ENCODE measurements at regions not wholly inside any gene's neighbourhood (a gene's known extent, or its start where the extent isn't known, plus 50 kb on each side); places are given as distances from the start of the nearest gene placed in this dataset.
"Not testable (repeated sequence)": the region's sequence is repeated elsewhere in the genome, so short reads cannot be mapped to it uniquely, and the experiment has no call there.

DNA sequence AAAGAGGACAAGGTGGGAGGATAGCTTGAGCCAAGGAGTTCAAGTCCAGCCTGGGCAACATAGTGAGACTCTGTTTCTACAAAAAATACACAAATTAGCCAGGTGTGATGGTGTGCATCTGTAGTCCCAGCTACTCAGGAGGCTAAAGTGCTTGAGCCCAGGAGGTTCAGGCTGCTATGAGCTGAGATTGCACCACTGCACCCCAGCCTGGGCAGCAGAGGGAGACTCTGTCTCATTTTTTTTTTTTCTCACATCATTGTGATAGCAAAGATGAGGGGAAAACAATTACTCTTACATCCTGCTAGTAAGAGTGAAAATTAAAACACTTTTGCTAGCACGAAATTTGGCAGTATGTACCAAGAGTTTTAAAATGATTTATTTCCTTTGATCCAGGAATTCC is 463.7 kb downstream of the TMEM135 start:
- Mint-ChIP-seq H3K9me3 (peaks cover 3% of the 10 kb centered on the region), H3K36me3 (no peaks in the 10 kb centered on the region), H3K4me1 (no peaks in the 10 kb centered on the region)

GRCh38 chr11:87494936-87495335 is 457.2 kb downstream of the TMEM135 start:
- not testable (repeated sequence) for H3K9me3 Mint-ChIP-seq, H3K4me1 Mint-ChIP-seq

More for the DNA sequence above, 463.7 kb downstream of the TMEM135 start:
- H3K4me3 Mint-ChIP-seq = no peak overlapping the region
- DNase-seq (ENCODE audit: low spot score in 2 of 2) (no peak), ATAC-seq (no peak)
- no peak overlapping the region for H3K27ac Mint-ChIP-seq

GRCh38 chr11:87494026-87494425 is 456.3 kb downstream of the TMEM135 start:
- not testable (repeated sequence) for H3K4me1 Mint-ChIP-seq; H3K36me3 Mint-ChIP-seq; H3K9me3 Mint-ChIP-seq; ATAC-seq; DNase-seq (ENCODE audit: low spot score in 2 of 2); H3K27ac Mint-ChIP-seq; H3K4me3 Mint-ChIP-seq

More at GRCh38 chr11:87494936-87495335, 457.2 kb downstream of the TMEM135 start:
- DNase-seq (ENCODE audit: low spot score in 2 of 2); H3K27ac Mint-ChIP-seq; H3K36me3 Mint-ChIP-seq; ATAC-seq; H3K4me3 Mint-ChIP-seq: not testable (repeated sequence)

GRCh38 chr11:87493516-87493915 is 455.8 kb downstream of the TMEM135 start:
- H3K36me3 Mint-ChIP-seq = no peaks in the 10 kb centered on the region

DNA sequence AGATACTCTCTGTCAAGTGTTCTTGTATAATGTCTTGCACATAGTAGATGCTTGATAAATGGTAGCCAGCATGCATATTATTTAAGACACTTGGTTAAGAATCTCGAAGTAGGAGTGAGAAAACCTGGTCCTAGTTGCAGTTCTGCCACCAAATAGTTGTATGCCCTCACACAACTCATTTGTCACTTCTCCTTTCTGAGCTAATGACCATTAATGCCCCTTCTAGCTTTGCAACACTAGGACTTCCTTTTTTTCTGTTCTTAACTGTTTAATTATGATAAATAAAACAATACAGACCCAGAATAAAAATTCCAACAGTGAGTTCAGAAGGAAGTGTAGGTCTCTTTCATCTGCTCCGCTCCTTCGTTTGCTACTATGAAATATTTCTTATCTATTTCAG is 453.6 kb downstream of the TMEM135 start:
- H3K4me3 Mint-ChIP-seq = no peak overlapping the region
- ATAC-seq (no peak), DNase-seq (ENCODE audit: low spot score in 2 of 2) (no peak)
- no peak overlapping the region for H3K27ac Mint-ChIP-seq
- no peaks in the 10 kb centered on the region for H3K4me1 Mint-ChIP-seq
- H3K9me3 Mint-ChIP-seq = peaks cover 3% of the 10 kb centered on the region
- H3K36me3 Mint-ChIP-seq = no peaks in the 10 kb centered on the region

More at GRCh38 chr11:87493516-87493915, 455.8 kb downstream of the TMEM135 start:
- no peak overlapping the region for H3K27ac Mint-ChIP-seq
- ATAC-seq (no peak), DNase-seq (ENCODE audit: low spot score in 2 of 2) (no peak)
- no peaks in the 10 kb centered on the region for H3K4me1 Mint-ChIP-seq
- peaks cover 3% of the 10 kb centered on the region for H3K9me3 Mint-ChIP-seq
- H3K4me3 Mint-ChIP-seq = no peak overlapping the region

DNA sequence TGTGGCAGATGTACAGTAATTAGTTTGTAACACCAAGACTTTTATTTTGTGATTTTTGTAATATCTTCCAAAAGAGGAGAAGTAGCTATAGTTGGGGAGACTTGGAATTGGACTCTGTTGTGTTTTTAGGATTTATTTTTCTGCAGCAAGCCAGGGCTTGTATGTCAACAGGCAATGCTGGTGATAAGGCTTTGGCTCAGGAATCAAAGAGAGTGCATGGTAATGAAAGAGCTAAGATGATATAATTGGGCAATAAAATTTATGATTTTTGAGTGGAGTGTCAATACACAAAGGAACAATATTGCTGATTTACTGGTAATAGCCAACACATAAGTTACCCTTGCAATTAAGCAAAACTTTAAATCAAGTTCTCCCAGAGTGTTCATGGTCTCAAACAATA is 452.9 kb downstream of the TMEM135 start:
- no peaks in the 10 kb centered on the region for H3K4me1 Mint-ChIP-seq
- H3K36me3 Mint-ChIP-seq = no peaks in the 10 kb centered on the region
- no peak overlapping the region for H3K27ac Mint-ChIP-seq
- peaks cover 3% of the 10 kb centered on the region for H3K9me3 Mint-ChIP-seq
- H3K4me3 Mint-ChIP-seq = no peak overlapping the region
- DNase-seq (ENCODE audit: low spot score in 2 of 2) (no peak), ATAC-seq (no peak)

DNA sequence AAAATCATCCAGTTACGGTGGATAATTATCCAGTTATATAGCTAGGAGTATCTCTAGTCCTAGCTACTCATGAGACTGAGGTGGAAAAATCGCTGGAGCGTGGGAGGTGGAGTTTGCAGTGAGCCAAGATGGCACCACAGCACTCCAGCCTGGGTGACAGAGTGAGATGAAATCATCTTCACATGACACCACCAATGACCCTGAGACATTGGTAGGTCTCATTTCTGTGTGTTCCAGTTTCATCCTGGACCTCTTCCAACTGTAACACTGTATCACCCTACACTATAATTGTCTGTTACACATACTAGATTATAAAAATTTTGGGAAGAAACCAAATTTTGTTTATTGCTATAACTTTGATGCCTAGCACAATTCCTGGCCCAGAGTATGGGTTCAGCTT is 446.8 kb downstream of the TMEM135 start:
- Mint-ChIP-seq H3K36me3 (no peaks in the 10 kb centered on the region), H3K4me3 (no peak overlapping the region), H3K27ac (no peak overlapping the region), H3K9me3 (no peaks in the 10 kb centered on the region), H3K4me1 (no peaks in the 10 kb centered on the region)
- no peak for DNase-seq (ENCODE audit: low spot score in 2 of 2)
- no peak for ATAC-seq

- DNase-seq (ENCODE audit: low spot score in 2 of 2) (no peak), ATAC-seq (no peak)
- peaks cover 4% of the 10 kb centered on the region for H3K9me3 Mint-ChIP-seq
- no peak overlapping the region for H3K4me3 Mint-ChIP-seq
- H3K27ac Mint-ChIP-seq = no peak overlapping the region
- no peaks in the 10 kb centered on the region for H3K36me3 Mint-ChIP-seq
- H3K4me1 Mint-ChIP-seq = no peaks in the 10 kb centered on the region
Observed at GRCh38 chr11:87477321-87477720, 439.6 kb downstream of the TMEM135 start.

DNA sequence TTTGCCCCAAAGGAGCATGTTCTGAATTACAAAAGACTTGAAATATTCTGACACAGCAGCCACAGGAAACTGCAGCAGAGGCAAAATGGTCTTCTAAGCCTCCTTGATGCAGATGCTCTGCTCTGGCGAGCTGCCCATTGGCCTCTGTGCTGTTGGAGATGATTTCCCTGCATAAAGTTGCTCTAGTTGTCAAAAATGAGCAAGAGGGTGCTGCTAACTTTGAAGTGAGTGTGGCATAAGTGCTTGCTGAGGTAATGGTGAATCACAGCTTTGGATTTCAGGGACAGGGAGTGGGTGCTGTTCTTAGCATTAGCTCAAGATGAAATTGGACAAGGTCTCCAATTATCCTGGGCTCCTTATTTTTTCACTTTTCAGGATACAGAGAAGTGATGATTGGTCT is 435.4 kb downstream of the TMEM135 start:
- H3K4me3 Mint-ChIP-seq = no peak overlapping the region
- ATAC-seq (no peak), DNase-seq (ENCODE audit: low spot score in 2 of 2) (no peak)
- H3K9me3 Mint-ChIP-seq = no peaks in the 10 kb centered on the region
- H3K4me1 Mint-ChIP-seq = no peaks in the 10 kb centered on the region
- no peak overlapping the region for H3K27ac Mint-ChIP-seq
- no peaks in the 10 kb centered on the region for H3K36me3 Mint-ChIP-seq

- H3K4me1 Mint-ChIP-seq = no peaks in the 10 kb centered on the region
- H3K9me3 Mint-ChIP-seq = no peaks in the 10 kb centered on the region
- no peak for ATAC-seq
- no peaks in the 10 kb centered on the region for H3K36me3 Mint-ChIP-seq
- H3K27ac Mint-ChIP-seq = no peak overlapping the region
- no peak for DNase-seq (ENCODE audit: low spot score in 2 of 2)
- H3K4me3 Mint-ChIP-seq = no peak overlapping the region
Observed at GRCh38 chr11:87466223-87466622, 428.5 kb downstream of the TMEM135 start.

GRCh38 chr11:87465716-87466115 is 428.0 kb downstream of the TMEM135 start:
- no peak for ATAC-seq
- H3K4me3 Mint-ChIP-seq = no peak overlapping the region
- no peaks in the 10 kb centered on the region for H3K4me1 Mint-ChIP-seq

DNA sequence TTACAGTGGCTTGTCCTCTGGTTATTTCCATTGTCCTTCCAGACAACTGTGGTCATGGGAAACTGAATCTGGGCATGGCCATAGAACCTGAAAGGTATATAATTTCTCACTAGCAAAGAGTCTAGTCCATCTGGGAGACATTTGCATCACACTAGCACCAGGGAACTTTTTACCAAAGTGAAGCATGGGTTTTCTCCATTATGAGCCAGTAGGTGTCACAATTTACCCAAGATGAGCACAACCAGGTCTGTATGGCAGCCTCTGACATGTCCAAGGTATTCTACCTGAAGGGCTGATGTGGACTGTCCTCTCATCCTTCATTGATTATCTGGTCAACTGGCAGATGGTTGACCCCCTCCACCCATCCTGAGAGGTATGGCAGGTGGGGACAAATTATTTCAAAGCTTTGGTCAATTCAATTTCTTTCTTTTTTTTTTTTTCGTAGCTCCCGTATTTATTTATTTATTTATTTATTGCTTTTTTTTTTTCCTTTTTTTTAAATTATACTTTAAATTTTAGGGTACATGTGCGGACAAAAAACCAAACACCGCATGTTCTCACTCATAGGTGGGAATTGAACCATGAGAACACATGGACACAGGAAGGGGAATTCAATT is 425.9 kb downstream of the TMEM135 start:
- H3K27ac Mint-ChIP-seq = no peak overlapping the region
- H3K9me3 Mint-ChIP-seq = no peaks in the 10 kb centered on the region
- no peak overlapping the region for H3K4me3 Mint-ChIP-seq
- H3K36me3 Mint-ChIP-seq = no peaks in the 10 kb centered on the region
- no peak for DNase-seq (ENCODE audit: low spot score in 2 of 2)
- no peaks in the 10 kb centered on the region for H3K4me1 Mint-ChIP-seq
- no peak for ATAC-seq

More at GRCh38 chr11:87465716-87466115, 428.0 kb downstream of the TMEM135 start:
- no peak overlapping the region for H3K27ac Mint-ChIP-seq
- no peaks in the 10 kb centered on the region for H3K9me3 Mint-ChIP-seq
- no peak for DNase-seq (ENCODE audit: low spot score in 2 of 2)
- no peaks in the 10 kb centered on the region for H3K36me3 Mint-ChIP-seq

- no peaks in the 10 kb centered on the region for H3K4me1 Mint-ChIP-seq
- H3K36me3 Mint-ChIP-seq = no peaks in the 10 kb centered on the region
Observed at GRCh38 chr11:87462171-87462570, 424.4 kb downstream of the TMEM135 start.

DNA sequence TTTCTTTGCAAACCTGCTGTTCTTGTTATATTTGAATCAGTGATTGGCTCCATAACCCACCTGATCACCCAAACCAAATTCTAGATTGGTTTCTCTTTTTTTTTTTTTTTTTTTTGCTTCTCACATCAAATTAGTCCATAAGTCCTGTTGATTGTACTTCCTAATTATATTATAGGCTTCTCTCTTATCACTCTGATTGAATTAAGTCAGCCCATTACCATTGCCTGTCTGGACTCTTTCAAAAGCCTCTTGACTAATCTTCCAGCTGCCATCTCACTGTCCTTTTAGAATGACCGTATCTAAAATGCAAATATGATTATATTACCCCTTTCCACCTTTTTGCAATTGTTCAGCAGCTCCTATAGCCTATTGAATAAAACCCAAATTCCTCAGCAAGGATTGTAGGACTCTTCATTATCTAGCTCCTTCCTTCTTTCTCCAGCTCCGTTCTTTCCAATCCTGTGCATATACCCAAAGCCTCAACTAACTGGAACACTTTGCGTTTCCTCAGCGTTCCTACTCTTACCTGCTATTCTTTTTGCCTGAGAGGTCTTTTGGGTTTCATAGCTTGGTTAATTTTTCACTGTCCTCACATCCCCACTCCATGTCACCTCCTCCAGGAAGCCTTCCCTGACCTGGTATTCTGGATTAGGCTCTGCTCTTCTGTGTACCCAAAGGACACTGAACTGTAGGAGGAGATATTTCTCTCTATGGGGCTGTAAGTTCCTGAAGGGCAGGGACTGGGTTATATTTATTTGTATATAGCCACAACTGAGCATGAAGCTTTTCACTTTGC is 423.3 kb downstream of the TMEM135 start:
- no peak overlapping the region for H3K4me3 Mint-ChIP-seq
- no peaks in the 10 kb centered on the region for H3K36me3 Mint-ChIP-seq

More at GRCh38 chr11:87462171-87462570, 424.4 kb downstream of the TMEM135 start:
- ATAC-seq (no peak), DNase-seq (ENCODE audit: low spot score in 2 of 2) (no peak)
- Mint-ChIP-seq H3K9me3 (no peaks in the 10 kb centered on the region), H3K27ac (no peak overlapping the region), H3K4me3 (no peak overlapping the region)

DNA sequence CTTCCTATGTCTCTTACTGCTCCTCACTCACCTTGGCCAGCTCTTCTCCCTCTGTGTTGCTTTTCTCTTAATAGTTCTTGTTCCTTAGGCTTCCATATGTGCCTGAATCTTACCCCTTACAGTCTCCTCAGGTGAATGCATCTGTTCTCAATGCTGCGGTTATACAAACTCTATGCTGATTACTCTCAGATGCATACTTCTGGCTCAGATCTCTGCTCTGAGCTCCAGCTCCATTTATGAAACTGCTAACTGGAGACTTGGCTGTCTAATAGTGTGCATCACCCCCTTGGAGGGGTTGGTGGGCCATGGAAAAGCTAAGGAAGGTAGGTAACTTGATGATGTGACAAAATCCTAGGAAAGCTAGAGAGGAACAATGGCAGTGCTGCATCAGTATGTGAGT is 422.5 kb downstream of the TMEM135 start:
- Mint-ChIP-seq H3K4me3 (no peak overlapping the region), H3K27ac (no peak overlapping the region), H3K36me3 (no peaks in the 10 kb centered on the region), H3K9me3 (no peaks in the 10 kb centered on the region), H3K4me1 (no peaks in the 10 kb centered on the region)
- no peak for DNase-seq (ENCODE audit: low spot score in 2 of 2)
- no peak for ATAC-seq

More for the DNA sequence above, 423.3 kb downstream of the TMEM135 start:
- ATAC-seq (no peak), DNase-seq (ENCODE audit: low spot score in 2 of 2) (no peak)
- Mint-ChIP-seq H3K9me3 (no peaks in the 10 kb centered on the region), H3K4me1 (no peaks in the 10 kb centered on the region), H3K27ac (no peak overlapping the region)

GRCh38 chr11:87459351-87459750 is 421.6 kb downstream of the TMEM135 start:
- Mint-ChIP-seq H3K36me3 (no peaks in the 10 kb centered on the region), H3K27ac (no peak overlapping the region), H3K9me3 (no peaks in the 10 kb centered on the region), H3K4me3 (no peak overlapping the region), H3K4me1 (no peaks in the 10 kb centered on the region)
- no peak for DNase-seq (ENCODE audit: low spot score in 2 of 2)
- no peak for ATAC-seq

Data from stimulated activated effector memory CD8-positive, alpha-beta T cell treated with anti-CD3 and anti-CD28 coated beads, Interleukin-12 subunit alpha, Interleukin-12 subunit beta, amount 100 ng/mL, for 72 hours (primary cell).